Thoracic aorta (tissue), 2 donors: ENCODE measurements at regions not wholly inside any gene's neighbourhood (a gene's known extent, or its start where the extent isn't known, plus 50 kb on each side); places are given as distances from the start of the nearest gene placed in this dataset.

Experiments
- ATAC-seq: fragments of 150-250 bp; one replicate; pipeline ENCODE4 v1.8.0; 2017; ENCODE audit warnings: low read depth; ENCODE audit not compliant: insufficient number of reproducible peaks, low FRiP score
- DNase-seq: peaks from one replicate; pipeline ENCODE4 v3.0.0-alpha.2; 2020; ENCODE audit warnings: low spot score
- H3K27ac ChIP-seq, 2 donors: fragments of 200-600 bp; sonication (generic); 1 replicate in 1 of 2; 2 replicates in 1 of 2; pipeline ENCODE4 v1.5.1; 2016; ENCODE audit warnings: mild to moderate bottlenecking in 2 of 2, moderate library complexity in 2 of 2
- H3K27me3 ChIP-seq: fragments of 200-600 bp; sonication (generic); replicated peaks from 2 replicates; pipeline ENCODE4 v1.6.0; 2016; ENCODE audit warnings: mild to moderate bottlenecking; ENCODE audit not compliant: insufficient read depth
- H3K36me3 ChIP-seq: fragments of 200-600 bp; sonication (generic); one replicate; pipeline ENCODE4 v1.5.1; 2016
- H3K4me1 ChIP-seq, 2 donors: fragments of 200-600 bp; sonication (generic); 1 replicate in 1 of 2; 2 replicates in 1 of 2; pipeline versions ENCODE4 v1.5.1 to v1.6.0; 2016; ENCODE audit warnings: low read depth in 2 of 2, mild to moderate bottlenecking in 1 of 2; ENCODE audit not compliant: control insufficient read depth in 1 of 2
- H3K4me3 ChIP-seq: fragments of 200-600 bp; sonication (generic); 2 replicates; pipeline ENCODE4 v1.5.1; 2016; ENCODE audit warnings: mild to moderate bottlenecking
- H3K9me3 ChIP-seq: fragments of 200-600 bp; sonication (generic); 2 replicates; pipeline ENCODE4 v1.5.1; 2016
- CTCF ChIP-seq: fragments of 200-600 bp; sonication (generic); IDR thresholded peaks from one replicate; pipeline ENCODE4 v1.5.1; 2019; ENCODE audit warnings: antibody characterized with exemption

DNA sequence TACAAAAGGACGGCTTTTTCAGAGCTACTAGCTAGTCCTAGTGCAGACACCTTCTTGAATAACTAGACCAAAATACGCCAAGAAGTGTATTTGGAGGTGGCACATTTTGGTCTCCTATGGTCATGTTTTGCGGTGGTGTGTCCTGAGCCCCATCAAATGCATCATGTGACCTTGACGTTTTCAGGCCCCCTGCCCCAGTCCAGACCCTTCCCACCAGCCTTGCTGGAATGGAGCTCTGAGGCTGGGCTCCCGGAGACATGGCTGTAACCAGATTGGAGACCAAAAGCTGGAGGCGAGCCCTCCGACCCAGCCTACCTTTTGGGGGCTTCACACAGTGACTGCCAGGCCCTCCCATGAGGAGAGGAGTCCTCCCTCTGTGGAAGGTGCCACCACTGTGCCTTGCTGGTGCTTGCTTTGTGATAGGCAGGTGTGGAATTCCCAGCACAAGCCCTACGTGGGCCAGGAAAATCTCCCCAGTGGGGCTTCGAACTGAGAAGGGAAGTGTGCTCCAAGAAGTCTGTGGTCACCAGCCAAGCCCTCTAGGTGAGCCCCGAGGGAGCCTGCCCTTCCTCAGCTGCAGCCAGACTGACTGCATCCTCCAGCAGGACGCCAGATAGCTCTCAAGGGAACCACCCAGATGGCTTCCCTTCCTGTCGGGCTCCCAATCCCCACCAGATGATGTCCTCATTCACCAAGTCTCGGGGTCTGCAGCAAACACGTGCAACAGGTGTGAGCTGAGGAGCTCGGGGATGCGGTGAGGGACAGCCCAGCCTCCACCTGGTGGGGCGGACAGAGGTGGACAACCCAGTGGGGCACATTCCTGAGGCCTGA is 126.2 kb downstream of the ASB7 start:
- TF ChIP-seq CTCF = no peak
- H3K9me3 ChIP-seq = no peaks in the 10 kb centered on the region

DNA sequence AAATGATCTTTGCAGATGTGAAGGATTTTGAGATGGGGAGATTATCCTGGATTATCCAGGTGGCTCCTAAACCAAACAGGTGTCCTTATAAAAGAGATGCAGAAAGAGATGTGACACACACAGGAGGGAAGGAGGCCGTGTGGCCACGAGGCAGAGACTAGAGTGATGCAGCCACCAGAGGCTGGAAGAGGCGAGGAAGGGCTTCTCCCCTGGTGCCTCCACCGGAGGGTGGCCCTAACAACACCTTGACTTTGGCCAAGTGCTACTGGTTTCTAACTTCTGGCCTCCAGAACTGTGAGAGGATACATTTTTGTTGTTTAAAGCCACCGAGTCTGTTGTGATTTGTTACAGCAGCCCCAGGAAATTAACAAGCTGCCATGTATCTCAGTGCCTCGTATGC is 127.1 kb downstream of the ASB7 start:
- H3K4me3 ChIP-seq = no peak overlapping the region
- no peaks in the 10 kb centered on the region for H3K27me3 ChIP-seq
- H3K9me3 ChIP-seq = no peaks in the 10 kb centered on the region
- DNase-seq = no peak
- H3K36me3 ChIP-seq = no peaks in the 10 kb centered on the region
- no peak overlapping the region for H3K27ac ChIP-seq
- no peak for ATAC-seq
- TF ChIP-seq CTCF = no peak
- peaks cover 3 to 13% of the 10 kb centered on the region in 2 donors for H3K4me1 ChIP-seq

More for the DNA sequence above, 126.2 kb downstream of the ASB7 start:
- no peak for DNase-seq
- H3K4me1 ChIP-seq = peaks cover 3 to 13% of the 10 kb centered on the region in 2 donors
- H3K4me3 ChIP-seq = no peak overlapping the region
- ATAC-seq = no peak
- no peaks in the 10 kb centered on the region for H3K27me3 ChIP-seq
- H3K36me3 ChIP-seq = no peaks in the 10 kb centered on the region
- H3K27ac ChIP-seq = no peak overlapping the region

DNA sequence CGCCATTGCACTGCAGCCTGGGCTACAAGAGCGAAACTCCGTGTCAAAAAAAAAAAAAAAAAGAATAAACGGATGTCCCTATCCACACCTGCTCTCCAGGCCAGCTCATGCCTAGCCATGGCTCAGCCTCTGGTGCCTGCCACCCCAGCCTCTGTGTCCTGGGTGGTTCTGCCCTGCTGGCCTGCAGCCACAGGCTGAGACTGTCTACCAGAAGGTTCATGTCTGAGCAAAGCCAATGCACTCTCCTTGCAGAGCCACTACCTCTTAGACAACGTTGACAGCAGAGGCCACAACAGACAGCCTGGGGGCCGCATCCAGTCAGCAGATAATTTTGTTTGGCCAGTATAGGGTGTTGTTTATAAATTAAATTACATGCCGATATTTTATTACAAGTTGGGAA is 127.7 kb downstream of the ASB7 start:
- Histone ChIP-seq H3K27ac (no peak overlapping the region), H3K4me3 (no peak overlapping the region), H3K27me3 (no peaks in the 10 kb centered on the region), H3K4me1 (peaks cover 3 to 13% of the 10 kb centered on the region in 2 donors), H3K36me3 (no peaks in the 10 kb centered on the region), H3K9me3 (no peaks in the 10 kb centered on the region)
- no peak for DNase-seq
- no peak for ATAC-seq
- TF ChIP-seq CTCF = no peak

- H3K36me3 ChIP-seq = no peaks in the 10 kb centered on the region
- H3K27me3 ChIP-seq = no peaks in the 10 kb centered on the region
- no peak overlapping the region for H3K27ac ChIP-seq
- DNase-seq (no peak), ATAC-seq (no peak)
- H3K4me3 ChIP-seq = no peak overlapping the region
- peaks cover 3 to 13% of the 10 kb centered on the region in 2 donors for H3K4me1 ChIP-seq
- no peak for TF ChIP-seq CTCF
- no peaks in the 10 kb centered on the region for H3K9me3 ChIP-seq
Observed at GRCh38 chr15:100730655-100731266, 128.4 kb downstream of the ASB7 start.

GRCh38 chr15:100731267-100732152 is 129.1 kb downstream of the ASB7 start:
- ATAC-seq = no peak
- DNase-seq = no peak
- no peak overlapping the region for H3K4me3 ChIP-seq
- no peaks in the 10 kb centered on the region for H3K9me3 ChIP-seq
- no peaks in the 10 kb centered on the region for H3K27me3 ChIP-seq
- no peaks in the 10 kb centered on the region for H3K36me3 ChIP-seq
- no peak overlapping the region for H3K27ac ChIP-seq
- no peak for TF ChIP-seq CTCF
- H3K4me1 ChIP-seq = peaks cover 3 to 13% of the 10 kb centered on the region in 2 donors
